T-helper 2 cell treated with Interferon-gamma antibody and Interleukin-4, amounts not matched to agents 5 μg/mL and 100 μg/mL, for 36 hours (primary cell): ENCODE measurements at regions not wholly inside any gene's neighbourhood (a gene's known extent, or its start where the extent isn't known, plus 50 kb on each side); places are given as distances from the start of the nearest gene placed in this dataset.

Experiments used
- DNase-seq: peaks from one replicate; pipeline ENCODE4 v3.0.0; 2021; ENCODE audit warnings: low spot score
- H3K27ac Mint-ChIP-seq: one replicate; pipeline ENCODE4 v1.8.0; 2021; ENCODE audit warnings: mild to moderate bottlenecking, mixed read lengths
- H3K27me3 Mint-ChIP-seq: one replicate; pipeline ENCODE4 v1.8.0; 2021; ENCODE audit warnings: low read depth, mixed read lengths
- H3K36me3 Mint-ChIP-seq: one replicate; pipeline ENCODE4 v1.8.0; 2021; ENCODE audit warnings: low read depth, mixed read lengths
- H3K4me1 Mint-ChIP-seq: one replicate; pipeline ENCODE4 v1.8.0; 2021; ENCODE audit warnings: low read depth, mixed read lengths
- H3K4me3 Mint-ChIP-seq: one replicate; pipeline ENCODE4 v1.8.0; 2022; ENCODE audit warnings: mild to moderate bottlenecking, moderate library complexity, mixed read lengths
- H3K9me3 Mint-ChIP-seq: one replicate; pipeline ENCODE4 v1.8.0; 2021; ENCODE audit warnings: mixed read lengths

- Mint-ChIP-seq H3K27me3 (no peaks in the 10 kb centered on the region), H3K27ac (no peak overlapping the region), H3K9me3 (peaks cover 22% of the 10 kb centered on the region), H3K4me3 (no peak overlapping the region), H3K36me3 (no peaks in the 10 kb centered on the region), H3K4me1 (no peaks in the 10 kb centered on the region)
- DNase-seq, result no peak
These were observed 739.1 kb downstream of the GBE1 start for GRCh38 chr3:81022339-81022738.

GRCh38 chr3:81013360-81013759, 748.1 kb downstream of the GBE1 start:
- Mint-ChIP-seq H3K27ac (no peak overlapping the region), H3K27me3 (no peaks in the 10 kb centered on the region), H3K4me3 (no peak overlapping the region), H3K4me1 (no peaks in the 10 kb centered on the region), H3K36me3 (no peaks in the 10 kb centered on the region), H3K9me3 (peaks cover 44% of the 10 kb centered on the region)
- DNase-seq, result no peak

DNA sequence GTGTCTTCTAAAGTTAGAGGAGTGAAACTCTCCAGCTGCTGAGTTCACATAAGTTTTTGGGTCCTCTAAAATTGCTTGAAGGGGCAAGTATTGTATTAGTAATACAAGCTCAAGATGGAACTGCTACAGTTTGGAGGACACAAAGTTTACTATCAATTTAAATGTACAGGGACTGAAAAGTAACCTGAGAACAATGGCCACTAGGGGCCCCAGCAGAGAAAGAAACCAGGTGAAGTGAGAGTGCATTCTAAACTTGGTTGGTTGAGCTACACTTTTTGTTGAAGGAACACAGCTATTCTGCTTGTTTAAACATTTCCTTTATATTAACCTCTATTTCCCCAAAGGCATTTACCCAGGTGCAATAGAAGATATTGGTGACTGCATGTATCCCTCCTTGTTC, 755.5 kb downstream of the GBE1 start:
- no peak for DNase-seq
- H3K4me1 Mint-ChIP-seq, result no peaks in the 10 kb centered on the region

DNA sequence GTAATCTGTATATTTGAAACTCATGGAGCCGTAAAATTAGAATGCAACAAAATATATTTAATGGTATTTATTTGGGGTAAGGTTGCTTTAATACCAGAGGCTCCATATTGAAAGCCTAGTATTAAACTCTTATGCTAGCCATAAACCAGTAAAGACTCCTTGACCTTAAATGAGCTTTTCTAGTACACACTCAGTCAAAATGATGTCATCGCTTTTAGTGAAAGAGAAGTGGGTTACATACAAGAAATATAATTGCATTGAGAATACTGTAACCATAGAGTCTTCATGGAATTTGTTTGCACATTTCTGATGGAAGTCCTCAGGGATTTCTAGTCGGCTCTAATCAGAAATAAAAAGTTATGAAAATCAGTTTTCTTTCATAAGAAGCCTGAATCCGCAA, 757.6 kb downstream of the GBE1 start:
- Mint-ChIP-seq H3K9me3 (peaks cover 28% of the 10 kb centered on the region), H3K4me1 (no peaks in the 10 kb centered on the region)

More for the DNA sequence above, 755.5 kb downstream of the GBE1 start:
- H3K27me3 Mint-ChIP-seq, result no peaks in the 10 kb centered on the region
- no peak overlapping the region for H3K27ac Mint-ChIP-seq
- peaks cover 35% of the 10 kb centered on the region for H3K9me3 Mint-ChIP-seq
- no peak overlapping the region for H3K4me3 Mint-ChIP-seq
- no peaks in the 10 kb centered on the region for H3K36me3 Mint-ChIP-seq

DNA sequence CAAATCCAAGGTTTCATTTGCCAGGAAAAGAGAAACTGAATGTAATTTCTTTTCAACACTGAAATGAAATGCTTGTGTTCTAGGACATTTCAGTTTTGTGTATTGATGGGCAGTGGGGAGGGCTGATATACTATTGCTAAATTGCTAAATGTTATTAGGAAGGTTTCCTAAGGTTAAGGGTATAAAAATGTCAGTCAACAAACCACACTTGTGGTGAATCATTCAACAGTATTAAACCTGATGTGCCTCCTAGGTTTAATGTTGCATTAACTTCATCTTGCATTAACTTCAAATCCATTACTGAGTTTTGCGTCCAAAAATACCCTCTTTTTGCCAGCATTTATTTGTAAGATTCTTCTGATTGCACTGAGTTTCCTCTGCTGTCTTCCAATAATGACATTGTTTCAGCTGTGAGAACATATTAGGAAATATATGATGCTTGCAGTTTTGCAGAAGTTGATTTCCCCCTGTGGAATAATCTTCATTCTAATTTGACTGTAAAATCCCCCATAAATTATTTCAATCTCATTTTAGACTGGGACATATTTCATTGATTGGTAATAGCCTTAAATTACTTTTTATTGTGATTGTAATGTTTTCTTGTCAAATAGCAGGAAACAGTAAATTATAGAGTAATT, 758.3 kb downstream of the GBE1 start:
- no peak for DNase-seq
- Mint-ChIP-seq H3K4me3 (no peak overlapping the region), H3K9me3 (peaks cover 27% of the 10 kb centered on the region), H3K27ac (no peak overlapping the region), H3K4me1 (no peaks in the 10 kb centered on the region), H3K27me3 (no peaks in the 10 kb centered on the region), H3K36me3 (no peaks in the 10 kb centered on the region)

More for the DNA sequence above, 757.6 kb downstream of the GBE1 start:
- no peak for DNase-seq
- no peak overlapping the region for H3K27ac Mint-ChIP-seq
- no peak overlapping the region for H3K4me3 Mint-ChIP-seq
- H3K27me3 Mint-ChIP-seq, result no peaks in the 10 kb centered on the region
- H3K36me3 Mint-ChIP-seq, result no peaks in the 10 kb centered on the region

DNA sequence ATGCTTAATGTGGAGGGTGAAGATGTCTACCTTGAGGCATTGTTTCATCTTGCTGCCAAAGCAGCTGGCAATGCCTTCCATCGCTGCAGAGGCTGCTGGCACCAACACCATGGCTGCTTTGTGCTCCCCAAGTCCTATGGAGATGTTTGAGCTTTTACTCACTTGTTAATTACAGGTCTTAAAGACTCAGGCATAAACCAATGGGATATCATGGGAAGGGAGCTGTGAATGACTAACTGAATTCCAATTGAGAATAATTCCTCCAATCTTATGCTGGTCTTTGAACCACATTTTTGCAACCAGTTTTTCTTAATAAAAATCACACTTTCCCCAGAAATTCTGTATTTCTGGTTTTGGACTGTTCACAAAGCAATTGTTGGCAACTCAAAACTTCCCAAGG, 762.0 kb downstream of the GBE1 start:
- H3K27ac Mint-ChIP-seq, result no peak overlapping the region
- no peaks in the 10 kb centered on the region for H3K27me3 Mint-ChIP-seq
- peaks cover 23% of the 10 kb centered on the region for H3K9me3 Mint-ChIP-seq
- H3K36me3 Mint-ChIP-seq, result no peaks in the 10 kb centered on the region
- H3K4me1 Mint-ChIP-seq, result no peaks in the 10 kb centered on the region
- no peak overlapping the region for H3K4me3 Mint-ChIP-seq
- DNase-seq, result no peak

- Mint-ChIP-seq H3K4me1 (no peaks in the 10 kb centered on the region), H3K9me3 (peaks cover 32% of the 10 kb centered on the region), H3K36me3 (no peaks in the 10 kb centered on the region), H3K27ac (no peak overlapping the region), H3K4me3 (no peak overlapping the region), H3K27me3 (no peaks in the 10 kb centered on the region)
- DNase-seq, result no peak
These were observed 763.4 kb downstream of the GBE1 start for GRCh38 chr3:80998022-80998421.

DNA sequence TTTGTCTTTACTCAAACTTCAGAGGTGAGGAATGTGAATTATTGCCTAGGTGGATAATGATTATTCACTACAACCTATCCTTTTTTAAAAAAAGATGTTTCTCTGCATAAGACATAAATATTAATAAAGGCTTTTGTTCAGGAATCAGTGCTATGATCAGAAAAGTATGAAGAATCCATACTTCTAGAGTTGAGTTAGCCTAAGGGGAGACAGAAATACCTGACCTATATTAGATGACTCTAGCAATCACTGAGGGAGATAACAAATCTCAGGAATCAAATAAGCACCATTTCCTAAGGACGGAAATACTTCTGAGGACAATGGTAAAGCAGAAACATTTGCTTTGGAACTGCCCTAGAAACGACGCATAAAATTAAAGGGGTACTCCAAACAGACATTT, 763.8 kb downstream of the GBE1 start:
- Mint-ChIP-seq H3K9me3 (peaks cover 36% of the 10 kb centered on the region), H3K27ac (no peak overlapping the region), H3K4me1 (no peaks in the 10 kb centered on the region), H3K27me3 (no peaks in the 10 kb centered on the region), H3K4me3 (no peak overlapping the region), H3K36me3 (no peaks in the 10 kb centered on the region)
- no peak for DNase-seq

- Mint-ChIP-seq H3K9me3 (peaks cover 43% of the 10 kb centered on the region), H3K27ac (no peak overlapping the region), H3K4me1 (no peaks in the 10 kb centered on the region), H3K27me3 (no peaks in the 10 kb centered on the region), H3K36me3 (no peaks in the 10 kb centered on the region), H3K4me3 (no peak overlapping the region)
- no peak for DNase-seq
These were observed 766.7 kb downstream of the GBE1 start for GRCh38 chr3:80994767-80995166.

DNA sequence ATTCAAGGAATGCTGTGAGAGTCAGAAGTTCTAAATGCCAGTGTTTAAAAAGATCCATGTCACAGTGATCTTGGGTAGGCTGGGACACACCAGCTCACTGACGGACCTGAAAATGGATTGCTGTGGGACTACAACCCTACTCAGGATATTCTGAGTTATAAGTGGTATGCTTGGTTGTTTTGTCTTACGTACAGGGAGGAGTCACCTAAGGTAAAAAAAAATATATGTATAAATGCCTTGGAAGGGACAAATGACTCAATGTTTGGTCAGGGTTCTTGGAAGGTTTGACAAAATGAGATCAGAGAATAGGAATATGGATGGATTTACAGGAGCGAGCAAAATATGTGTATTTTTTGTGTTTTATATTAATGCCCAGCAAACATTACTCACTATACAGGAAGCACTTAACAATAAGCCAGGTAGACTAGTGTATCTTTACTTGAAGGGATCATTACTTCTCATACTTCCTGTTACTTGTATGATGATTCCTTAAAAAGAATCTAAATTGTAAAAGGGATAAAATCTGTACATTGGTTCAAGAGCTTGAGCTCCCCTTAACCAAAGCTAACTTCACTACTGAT, 767.3 kb downstream of the GBE1 start:
- Mint-ChIP-seq H3K27me3 (no peaks in the 10 kb centered on the region), H3K4me3 (no peak overlapping the region), H3K36me3 (no peaks in the 10 kb centered on the region), H3K4me1 (no peaks in the 10 kb centered on the region), H3K9me3 (peaks cover 40% of the 10 kb centered on the region), H3K27ac (no peak overlapping the region)
- DNase-seq, result no peak

GRCh38 chr3:80993241-80993945, 768.1 kb downstream of the GBE1 start:
- Mint-ChIP-seq H3K27me3 (no peaks in the 10 kb centered on the region), H3K4me3 (no peak overlapping the region), H3K4me1 (no peaks in the 10 kb centered on the region)

GRCh38 chr3:80983753-80984152, 777.7 kb downstream of the GBE1 start:
- H3K4me1 Mint-ChIP-seq, result no peaks in the 10 kb centered on the region
- H3K27ac Mint-ChIP-seq, result no peak overlapping the region
- H3K27me3 Mint-ChIP-seq, result no peaks in the 10 kb centered on the region
- H3K4me3 Mint-ChIP-seq, result no peak overlapping the region
- H3K9me3 Mint-ChIP-seq, result peaks cover 46% of the 10 kb centered on the region
- H3K36me3 Mint-ChIP-seq, result no peaks in the 10 kb centered on the region
- DNase-seq, result no peak

More at GRCh38 chr3:80993241-80993945, 768.1 kb downstream of the GBE1 start:
- no peak overlapping the region for H3K27ac Mint-ChIP-seq
- no peaks in the 10 kb centered on the region for H3K36me3 Mint-ChIP-seq
- no peak for DNase-seq
- H3K9me3 Mint-ChIP-seq, result peaks cover 38% of the 10 kb centered on the region

DNA sequence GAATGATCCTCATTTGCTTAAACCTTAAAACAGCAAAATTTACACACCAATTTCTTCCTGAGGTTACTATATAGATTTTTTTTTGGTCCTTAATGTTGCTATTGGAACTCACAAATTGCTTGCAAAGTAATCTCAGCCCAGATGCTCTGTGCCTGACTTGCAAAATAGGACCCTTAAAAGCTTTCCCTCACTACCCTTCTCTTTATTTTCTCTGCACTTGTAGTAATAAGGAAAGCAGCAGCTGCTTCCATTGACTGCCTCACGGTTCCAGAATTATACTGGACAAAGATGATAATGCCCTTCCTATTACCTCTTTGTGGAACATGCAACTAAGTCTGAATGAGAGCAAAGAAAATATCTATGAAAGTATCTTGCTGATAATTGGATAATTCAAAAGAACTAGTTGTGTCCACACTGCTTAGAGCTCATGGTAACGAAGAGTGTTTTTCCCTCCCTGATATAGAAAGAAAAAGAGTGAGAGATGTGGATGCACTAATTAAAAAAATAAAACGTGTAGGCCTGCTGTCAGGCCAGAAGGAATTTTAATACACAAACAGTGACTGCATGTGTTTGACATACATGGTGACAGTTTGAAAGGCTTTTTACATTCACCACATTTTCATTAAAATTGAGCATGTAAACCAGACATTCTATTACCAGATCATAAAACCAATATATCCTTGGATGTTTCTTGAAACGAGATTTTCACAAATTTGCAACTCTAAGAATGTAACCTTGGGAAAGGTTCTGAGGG, 783.1 kb downstream of the GBE1 start:
- H3K27me3 Mint-ChIP-seq, result no peaks in the 10 kb centered on the region

DNA sequence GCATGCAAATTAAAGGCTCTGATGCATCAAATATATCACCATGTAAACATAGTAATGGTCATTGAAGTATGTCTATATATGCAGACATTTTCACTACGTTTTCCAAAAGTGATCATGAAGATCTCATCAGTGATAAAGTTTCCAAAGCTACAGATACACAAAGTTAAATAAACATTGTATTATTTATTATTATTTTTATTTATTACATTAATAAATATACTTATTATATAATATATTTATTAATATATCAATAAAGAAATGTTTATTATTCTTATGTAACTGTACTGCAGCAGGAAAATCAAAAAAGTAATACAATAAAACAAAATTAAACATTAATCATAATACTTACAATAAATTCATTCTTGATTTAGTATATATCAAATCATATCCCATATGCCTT, 791.2 kb downstream of the GBE1 start:
- H3K9me3 Mint-ChIP-seq, result peaks cover 17% of the 10 kb centered on the region
- H3K27ac Mint-ChIP-seq, result no peak overlapping the region
- H3K4me3 Mint-ChIP-seq, result no peak overlapping the region
- H3K27me3 Mint-ChIP-seq, result no peaks in the 10 kb centered on the region
- no peak for DNase-seq
- H3K36me3 Mint-ChIP-seq, result no peaks in the 10 kb centered on the region
- no peaks in the 10 kb centered on the region for H3K4me1 Mint-ChIP-seq

More for the DNA sequence above, 783.1 kb downstream of the GBE1 start:
- Mint-ChIP-seq H3K4me1 (no peaks in the 10 kb centered on the region), H3K4me3 (no peak overlapping the region), H3K27ac (no peak overlapping the region), H3K9me3 (peaks cover 38% of the 10 kb centered on the region), H3K36me3 (no peaks in the 10 kb centered on the region)
- DNase-seq, result no peak
